ENCODE measurements at regions not wholly inside any gene's neighbourhood (a gene's known extent, or its start where the extent isn't known, plus 50 kb on each side); places are given as distances from the start of the nearest gene placed in this dataset.

DNA sequence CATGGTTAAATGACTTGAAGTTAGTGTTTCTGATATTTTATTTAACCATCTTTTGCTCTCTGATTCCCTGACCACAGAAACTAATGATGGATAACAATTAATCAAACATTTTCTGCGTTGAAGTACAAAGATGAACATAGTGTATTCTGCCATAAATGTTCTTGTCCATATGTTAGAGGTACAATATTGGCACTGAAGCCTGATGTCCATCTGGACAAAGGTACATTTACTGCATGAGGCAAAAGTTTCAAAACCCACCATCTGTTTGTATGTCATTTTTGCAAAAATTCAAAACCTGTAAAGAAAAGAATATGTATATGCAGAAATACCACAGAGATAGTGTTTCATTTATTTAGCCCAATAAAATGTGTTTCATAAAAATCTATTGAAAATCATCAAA is 861.5 kb downstream of the ANKRD7 start:
- Histone ChIP-seq H2AK5ac (ENCODE audit: low read depth, low read length) (no peak overlapping the region), H3K27me3 (ENCODE audit: control insufficient read depth, insufficient read depth, low read length) (no peaks in the 10 kb centered on the region), H3K56ac (ENCODE audit: extremely low read depth, insufficient read depth, low read length) (no peak overlapping the region), H2BK5ac (ENCODE audit: low read depth, low read length, poor library complexity, severe bottlenecking) (no peak overlapping the region), H2BK20ac (ENCODE audit: low read depth, low read length) (no peak overlapping the region), H3K79me1 (ENCODE audit: low read depth in 1 of 2, low read length in 2 of 2) (no peaks in the 10 kb centered on the region), H3K9me1 (ENCODE audit: insufficient read depth, low read length) (no peaks in the 10 kb centered on the region), H3K14ac (replicated peaks; ENCODE audit: low read depth, low read length) (no peak overlapping the region), H2AFZ (replicated peaks; ENCODE audit: low read length, poor library complexity) (no peak overlapping the region), H2BK120ac (ENCODE audit: low read depth, low read length) (no peak overlapping the region), H4K20me1 (ENCODE audit: insufficient read depth, low read length) (no peaks in the 10 kb centered on the region), H3K27ac (ENCODE audit: insufficient read depth, low read length) (no peak overlapping the region), H3K18ac (ENCODE audit: low read depth, low read length) (no peak overlapping the region), H2AK9ac (replicated peaks; ENCODE audit: low read depth, low read length, poor library complexity) (no peak overlapping the region), H3K9me3 (ENCODE audit: control insufficient read depth, insufficient read depth, low read length) (no peaks in the 10 kb centered on the region), H2BK15ac (ENCODE audit: low read depth, low read length) (no peak overlapping the region), H3K23ac (ENCODE audit: low read depth, low read length) (no peak overlapping the region), H3K4me3 (ENCODE audit: insufficient read depth, low read depth, low read length) (no peak overlapping the region), H4K5ac (ENCODE audit: low read depth, low read length) (no peak overlapping the region), H4K8ac (ENCODE audit: low read depth in 2 of 2, low read length in 2 of 2) (no peak overlapping the region), H3K9ac (ENCODE audit: low read depth, low read length) (no peak overlapping the region), H3K4ac (ENCODE audit: low read depth, low read length) (no peak overlapping the region), H4K91ac (ENCODE audit: insufficient read depth, low read depth, low read length) (no peak overlapping the region), H3K4me2 (ENCODE audit: low read depth, low read length) (no peak overlapping the region), H3K36me3 (ENCODE audit: control insufficient read depth, insufficient read depth, low read length) (no peaks in the 10 kb centered on the region), H3K4me1 (ENCODE audit: control insufficient read depth, insufficient read depth, low read length) (no peaks in the 10 kb centered on the region)
- in situ Hi-C loops (cut with MboI; ENCODE audit: low sequenced_read_pairs): no loop called here
- no peak for ATAC-seq (ENCODE audit: low read depth)
- POLR2A ChIA-PET (ENCODE audit: unreplicated experiment): no interaction called here
- TF ChIP-seq MAZ (IDR thresholded peaks at IDR 0.05; ENCODE audit: borderline replicate concordance, low read depth, low read length) (no peak), RFX5 (IDR thresholded peaks at IDR 0.05; ENCODE audit: low read depth, low read length) (no peak)
- dilution Hi-C loops (cut with HindIII; ENCODE audit: low sequenced_read_pairs, unreplicated experiment): no loop called here
- CTCF ChIA-PET: no interaction called here
- BruUV-seq (replicated peaks): no TSS peak
- intact Hi-C loops (cut with micrococcal nuclease): no loop called here
- DNase-seq: no peak
- WGBS, 2 experiments (ENCODE audit: extremely low coverage in 2 of 2, insufficient read length in 1 of 2): no CpG with 5 or more reads among the region's 1 CpG

All from IMR-90 (cell line).